Endothelial cell of umbilical vein (primary cell): ENCODE measurements at regions not wholly inside any gene's neighbourhood (a gene's known extent, or its start where the extent isn't known, plus 50 kb on each side); places are given as distances from the start of the nearest gene placed in this dataset.

ENCODE experiments used
- BruUV-seq: library from RNA; stranded (reverse); fragments of 400-500 nt; replicated peaks from 2 replicates; lab custom pipeline; 2021; lab: Mats Ljungman, UMichigan
- CTCF ChIA-PET: fragments of 300-600, 350-600 bp; sonication (Branson Sonifier 250); formaldehyde crosslinking; loops from one replicate; lab custom pipeline; 2021; ENCODE audit warnings: antibody characterized with exemption, inconsistent platforms; lab: Charles Lee
- POLR2A ChIA-PET: fragments of 300-600, 350-600 bp; sonication (Branson Sonifier 250); formaldehyde crosslinking; loops from one replicate; lab custom pipeline; 2021; ENCODE audit warnings: antibody characterized with exemption, inconsistent platforms; lab: Charles Lee
- DNase-seq: peaks from one replicate; pipeline ENCODE4 v3.0.0-alpha.2; 2011; ENCODE audit warnings: low read depth, low spot score
- FAIRE-seq: peaks from 2 replicates; lab custom pipeline; 2011; peaks lifted over from hg19 to GRCh38; lab: Jason Lieb, UNC
- H2AFZ ChIP-seq: 2 replicates; pipeline ENCODE4 v1.6.0; 2012; ENCODE audit warnings: low read depth, low read length, control low read depth, inconsistent platforms
- H3K27ac ChIP-seq: 2 replicates; pipeline ENCODE4 v1.5.1; 2011; ENCODE audit warnings: low read depth, mild to moderate bottlenecking, control low read depth, low read length, moderate library complexity; ENCODE audit not compliant: insufficient read depth
- H3K27me3 ChIP-seq, 2 experiments: 2 replicates each; pipeline versions ENCODE4 v1.6.0 to v1.6.1; 2011; ENCODE audit warnings: low read length in 2 of 2, mixed read lengths in 1 of 2; ENCODE audit not compliant: control insufficient read depth in 2 of 2, insufficient read depth in 2 of 2
- H3K36me3 ChIP-seq, 2 experiments: 2 replicates in 1 of 2; 3 replicates in 1 of 2; pipeline ENCODE4 v1.5.1; 2011; ENCODE audit warnings: low read length in 2 of 2, mild to moderate bottlenecking in 1 of 2, moderate library complexity in 1 of 2; ENCODE audit not compliant: control insufficient read depth in 2 of 2, insufficient read depth in 2 of 2; ENCODE audit errors: extremely low read depth in 1 of 2
- H3K4me1 ChIP-seq: 3 replicates; pipeline ENCODE4 v1.5.1; 2011; ENCODE audit warnings: mild to moderate bottlenecking, low read length; ENCODE audit not compliant: control insufficient read depth, insufficient read depth; ENCODE audit errors: extremely low read depth
- H3K4me2 ChIP-seq: 2 replicates; pipeline ENCODE4 v1.6.1; 2011; ENCODE audit warnings: low read length, control low read depth, mixed read lengths; ENCODE audit not compliant: insufficient read depth
- H3K4me3 ChIP-seq, 3 experiments: fragments of 200-600 bp in 1 of 3; sonication (generic), shearing (Covaris generic) in 1 of 3; replicated peaks in 1 of 3; 2 replicates each; pipeline ENCODE4 v1.5.1; 2011 to 2016; ENCODE audit warnings: control low read depth in 3 of 3, low read length in 3 of 3, mild to moderate bottlenecking in 2 of 3, inconsistent platforms in 1 of 3, low read depth in 1 of 3, moderate library complexity in 1 of 3; ENCODE audit not compliant: insufficient read depth in 1 of 3
- H3K79me2 ChIP-seq: 2 replicates; pipeline ENCODE4 v1.6.0; 2012; ENCODE audit warnings: low read length, inconsistent platforms; ENCODE audit not compliant: control insufficient read depth, insufficient read depth
- H3K9ac ChIP-seq: replicated peaks from 2 replicates; pipeline ENCODE3; 2011; ENCODE audit warnings: low read length, control low read depth; ENCODE audit not compliant: insufficient read depth; ENCODE audit errors: extremely low read depth
- H3K9me1 ChIP-seq: replicated peaks from 3 replicates; pipeline ENCODE4 v1.6.0; 2011; ENCODE audit warnings: mild to moderate bottlenecking, low read length; ENCODE audit not compliant: control insufficient read depth, insufficient read depth; ENCODE audit errors: extremely low read depth
- H3K9me3 ChIP-seq: replicated peaks from 2 replicates; pipeline ENCODE4 v1.5.1; 2012; ENCODE audit warnings: low read length, inconsistent platforms; ENCODE audit not compliant: control insufficient read depth, insufficient read depth
- H4K20me1 ChIP-seq: replicated peaks from 2 replicates; pipeline ENCODE3; 2011; ENCODE audit warnings: mild to moderate bottlenecking, low read length; ENCODE audit not compliant: control insufficient read depth, insufficient read depth; ENCODE audit errors: extremely low read depth
- CTCF ChIP-seq, 2 donors: IDR thresholded peaks; 1 replicate in 1 of 2; 2 replicates in 1 of 2; pipeline ENCODE4 v1.5.1; 2011; ENCODE audit warnings: low read length in 2 of 2, mild to moderate bottlenecking in 2 of 2, moderate library complexity in 2 of 2, control low read depth in 1 of 2, inconsistent platforms in 1 of 2, low read depth in 1 of 2; ENCODE audit not compliant: insufficient read depth in 1 of 2; ENCODE audit errors: extremely low read depth in 1 of 2
- EZH2 ChIP-seq: IDR thresholded peaks from 2 replicates; pipeline ENCODE4 v1.6.1; 2012; ENCODE audit warnings: borderline replicate concordance, low read depth, mild to moderate bottlenecking, moderate library complexity, low read length, inconsistent platforms; ENCODE audit not compliant: severe bottlenecking
- FOS ChIP-seq: IDR thresholded peaks from 2 replicates; pipeline ENCODE4 v1.6.1; 2011; ENCODE audit warnings: mild to moderate bottlenecking, low read length, moderate library complexity, borderline replicate concordance; ENCODE audit not compliant: insufficient read depth
- GATA2 ChIP-seq: IDR thresholded peaks from 2 replicates; pipeline ENCODE4 v1.7.0; 2011; ENCODE audit warnings: low read depth, mild to moderate bottlenecking, moderate library complexity, mixed read lengths, low read length; ENCODE audit not compliant: insufficient read length, insufficient read depth
- JUN ChIP-seq: IDR thresholded peaks from 2 replicates; pipeline ENCODE4 v1.6.1; 2011; ENCODE audit warnings: borderline replicate concordance, low read depth; ENCODE audit not compliant: insufficient read length, insufficient read depth
- MAX ChIP-seq: IDR thresholded peaks from 2 replicates; pipeline ENCODE4 v1.6.1; 2011; ENCODE audit not compliant: insufficient read depth, insufficient read length
- MYC ChIP-seq: IDR thresholded peaks from one replicate; pipeline ENCODE4 v1.6.1; 2011; ENCODE audit warnings: mild to moderate bottlenecking, low read depth, low read length
- POLR2A ChIP-seq: IDR thresholded peaks from 2 replicates; pipeline ENCODE4 v1.6.1; 2012; ENCODE audit warnings: low read depth, mild to moderate bottlenecking, control low read depth, low read length
- POLR2AphosphoS5 ChIP-seq: IDR thresholded peaks from 2 replicates; pipeline ENCODE4 v1.6.1; 2012; ENCODE audit warnings: low read depth, mild to moderate bottlenecking, control low read depth, low read length, moderate library complexity; ENCODE audit not compliant: insufficient read depth
- dilution Hi-C: fragments of 300-500 bp; cut with MboI; formaldehyde crosslinking; loops from one replicate; pipeline ENCODE4 v1.15.0; 2019; ENCODE audit warnings: low sequenced_read_pairs; ENCODE audit not compliant: extremely low pct_ligation_motif_present
- intact Hi-C: fragments of 100-400 bp; cut with micrococcal nuclease; formaldehyde crosslinking; loops from one replicate; pipeline ENCODE4 v1.10.0; 2022

- Histone ChIP-seq H3K27ac (no peak overlapping the region), H3K36me3 (no peaks in the 10 kb centered on the region), H3K9me3 (no peaks in the 10 kb centered on the region), H3K27me3 (no peaks in the 10 kb centered on the region), H4K20me1 (no peaks in the 10 kb centered on the region), H2AFZ (no peak overlapping the region), H3K9ac (no peak overlapping the region), H3K4me3 (no peak overlapping the region), H3K9me1 (no peaks in the 10 kb centered on the region), H3K4me2 (no peak overlapping the region), H3K79me2 (no peaks in the 10 kb centered on the region), H3K4me1 (no peaks in the 10 kb centered on the region)
- DNase-seq (no peak), FAIRE-seq (no peak)
- ChIA-PET CTCF (no interaction called here), POLR2A (no interaction called here)
- BruUV-seq, result no TSS peak
- no peak for TF ChIP-seq POLR2A
- no peak for TF ChIP-seq MAX
- TF ChIP-seq POLR2AphosphoS5, result no peak
- TF ChIP-seq FOS, result no peak
- no peak for TF ChIP-seq CTCF (IDR thresholded peaks at IDR 0.05; ENCODE audit: extremely low read depth in 1 of 2, insufficient read depth in 1 of 2, low read depth in 1 of 2, low read length in 2 of 2)
- TF ChIP-seq MYC, result no peak
- TF ChIP-seq GATA2, result no peak
- TF ChIP-seq EZH2, result no peak
- TF ChIP-seq JUN, result no peak
- intact Hi-C loops (no loop called here), dilution Hi-C loops (no loop called here)
Measured at GRCh38 chr14:89578156-89578555, 161.1 kb upstream of the FOXN3 start.
